GM12801 (cell line): ENCODE measurements at regions not wholly inside any gene's neighbourhood (a gene's known extent, or its start where the extent isn't known, plus 50 kb on each side); places are given as distances from the start of the nearest gene placed in this dataset.

ENCODE experiments used
- TF ChIP-seq, protein P1 (sequence below): IDR thresholded peaks from one replicate; pipeline ENCODE4 v1.5.1; 2011; ENCODE audit warnings: control low read depth; ENCODE audit not compliant: insufficient read length; ENCODE audit errors: extremely low read depth

GRCh38 chr16:85316321-85316919, 204.1 kb upstream of the CIBAR2 start:
- TF ChIP-seq, protein P1, sequence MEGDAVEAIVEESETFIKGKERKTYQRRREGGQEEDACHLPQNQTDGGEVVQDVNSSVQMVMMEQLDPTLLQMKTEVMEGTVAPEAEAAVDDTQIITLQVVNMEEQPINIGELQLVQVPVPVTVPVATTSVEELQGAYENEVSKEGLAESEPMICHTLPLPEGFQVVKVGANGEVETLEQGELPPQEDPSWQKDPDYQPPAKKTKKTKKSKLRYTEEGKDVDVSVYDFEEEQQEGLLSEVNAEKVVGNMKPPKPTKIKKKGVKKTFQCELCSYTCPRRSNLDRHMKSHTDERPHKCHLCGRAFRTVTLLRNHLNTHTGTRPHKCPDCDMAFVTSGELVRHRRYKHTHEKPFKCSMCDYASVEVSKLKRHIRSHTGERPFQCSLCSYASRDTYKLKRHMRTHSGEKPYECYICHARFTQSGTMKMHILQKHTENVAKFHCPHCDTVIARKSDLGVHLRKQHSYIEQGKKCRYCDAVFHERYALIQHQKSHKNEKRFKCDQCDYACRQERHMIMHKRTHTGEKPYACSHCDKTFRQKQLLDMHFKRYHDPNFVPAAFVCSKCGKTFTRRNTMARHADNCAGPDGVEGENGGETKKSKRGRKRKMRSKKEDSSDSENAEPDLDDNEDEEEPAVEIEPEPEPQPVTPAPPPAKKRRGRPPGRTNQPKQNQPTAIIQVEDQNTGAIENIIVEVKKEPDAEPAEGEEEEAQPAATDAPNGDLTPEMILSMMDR, result no peak

DNA sequence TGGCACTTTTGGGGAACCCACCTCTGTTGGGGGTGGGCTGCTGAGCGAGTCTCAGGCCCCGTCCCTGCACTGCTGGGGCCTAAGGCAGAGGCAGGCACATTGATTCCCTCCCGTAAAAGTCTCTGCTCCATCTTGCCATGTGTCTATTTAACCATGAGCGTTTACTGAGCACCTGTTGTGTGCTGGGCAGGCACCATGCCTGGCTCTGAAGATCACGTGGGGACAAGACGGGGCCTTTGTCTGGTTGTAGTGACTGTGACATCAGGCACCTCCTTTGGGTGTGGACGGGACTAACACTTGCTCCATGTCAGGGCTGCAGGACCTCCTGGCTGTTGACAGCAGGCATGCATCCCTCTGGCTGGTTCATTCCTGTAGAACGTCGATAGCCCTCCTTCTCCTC, 204.7 kb upstream of the CIBAR2 start:
- TF ChIP-seq, protein P1, result no peak

DNA sequence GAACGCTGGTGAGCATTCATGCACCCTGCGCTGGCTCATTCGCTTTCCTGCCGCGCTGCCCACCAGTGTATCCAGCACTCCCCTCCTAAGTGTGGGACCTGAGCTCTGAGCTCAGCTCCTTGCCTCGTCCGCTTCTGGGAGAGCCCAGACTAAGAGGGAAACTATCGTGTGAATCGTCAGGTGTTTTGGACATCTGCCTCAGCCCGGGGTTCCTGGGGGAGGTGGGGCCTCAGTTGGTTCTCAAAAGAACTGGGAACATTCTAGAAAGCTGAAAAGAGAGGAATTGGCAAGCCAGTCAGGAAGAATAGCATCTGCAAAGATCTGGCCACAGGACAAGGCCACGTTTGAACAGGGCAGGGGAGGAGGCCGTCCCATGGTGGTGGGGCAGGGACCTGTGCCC, 205.4 kb upstream of the CIBAR2 start:
- TF ChIP-seq, protein P1, result no peak

DNA sequence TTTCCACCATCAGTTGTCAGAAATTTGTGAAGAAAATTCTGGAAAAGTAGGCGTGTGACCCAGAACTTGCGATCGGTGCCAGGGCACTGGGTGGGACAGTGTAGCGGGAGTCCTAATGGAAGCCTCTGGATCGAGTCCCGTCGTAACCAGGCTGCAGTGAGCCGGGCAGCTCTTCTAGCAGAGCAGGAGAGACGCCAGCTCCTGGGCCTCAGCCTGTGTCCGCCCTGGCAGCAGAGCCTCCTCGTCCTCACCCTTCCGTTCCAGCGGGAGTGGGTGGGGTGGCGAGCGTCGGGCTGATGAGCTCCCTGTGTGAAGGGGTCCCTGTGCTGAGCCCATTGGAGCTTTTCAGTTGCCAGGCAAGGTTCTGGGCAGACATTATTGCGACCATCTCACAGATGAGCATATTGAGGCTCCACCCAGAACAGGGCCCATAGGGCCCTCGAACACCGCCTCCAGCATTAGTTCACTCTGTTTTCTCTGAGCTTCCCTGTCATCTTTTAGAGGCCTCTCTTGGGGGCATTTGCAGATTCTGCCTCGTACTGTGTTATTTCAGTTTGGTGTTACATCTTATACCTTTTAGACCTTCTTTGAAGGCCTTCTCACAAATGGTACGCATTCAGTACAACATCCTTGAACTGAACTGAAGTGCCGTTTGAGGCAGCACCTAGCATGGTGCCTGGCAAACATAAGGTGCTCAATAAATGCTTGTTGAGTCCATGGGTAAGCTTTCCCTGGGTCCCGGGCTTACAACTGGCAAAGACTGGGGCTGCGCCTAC, 207.1 kb upstream of the CIBAR2 start:
- TF ChIP-seq, protein P1, result no peak

DNA sequence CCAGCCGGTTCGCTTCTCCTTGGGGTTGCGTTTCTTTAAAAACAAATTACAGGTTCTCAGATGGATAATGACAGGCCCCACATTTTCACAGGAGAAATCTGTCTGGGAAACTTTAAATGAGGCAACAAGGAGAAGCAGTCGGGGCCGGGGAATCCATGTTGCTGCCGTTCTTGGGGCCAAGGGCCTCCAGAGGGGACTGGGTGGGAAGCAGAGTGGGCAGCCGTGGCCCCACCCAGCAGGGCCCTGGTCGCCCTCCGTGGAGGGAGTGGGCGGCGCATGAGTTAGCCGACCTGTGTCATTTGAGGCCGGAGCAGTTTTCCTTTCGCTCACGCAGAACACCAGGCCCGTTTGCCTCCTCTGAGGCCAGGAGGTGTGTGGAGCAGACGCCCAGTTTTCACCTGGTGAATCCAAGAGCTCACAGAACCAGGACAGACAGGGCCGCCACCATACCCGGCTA, 207.7 kb upstream of the CIBAR2 start:
- TF ChIP-seq, protein P1, result no peak

DNA sequence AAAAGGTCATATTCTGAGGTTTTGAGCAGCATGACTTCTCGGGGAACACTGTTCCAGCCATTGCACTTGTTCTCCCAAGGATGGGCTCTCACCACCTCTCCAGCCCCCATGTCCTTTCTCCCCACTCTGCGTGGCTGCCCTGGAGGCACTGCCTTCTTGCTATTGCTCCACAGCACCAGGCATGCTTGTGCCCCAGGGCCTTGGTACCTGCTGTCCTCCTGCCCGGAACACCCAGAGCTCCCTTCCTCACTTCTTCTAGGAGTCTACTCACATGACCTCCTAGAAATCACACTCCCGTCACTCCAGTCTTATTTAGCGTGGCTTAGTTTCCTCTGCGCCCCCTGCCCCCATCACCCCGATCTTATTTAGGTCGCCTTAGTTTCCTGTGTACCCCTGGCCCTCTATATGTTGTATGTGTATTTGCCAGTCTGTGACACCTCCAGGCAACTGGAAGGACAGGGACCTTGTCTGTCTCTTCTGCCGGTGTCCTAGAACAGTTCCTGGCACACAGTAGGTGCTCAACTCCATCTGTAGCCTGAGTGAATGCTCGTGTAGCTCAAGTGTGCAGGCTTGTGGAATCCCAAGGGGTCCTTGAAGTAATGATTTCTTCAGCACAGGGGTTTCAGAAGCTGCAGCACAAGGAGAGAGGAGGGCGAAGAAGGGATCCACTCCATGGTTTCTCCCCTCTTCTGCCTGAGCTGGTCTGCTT, 208.6 kb upstream of the CIBAR2 start:
- TF ChIP-seq, protein P1, result no peak

DNA sequence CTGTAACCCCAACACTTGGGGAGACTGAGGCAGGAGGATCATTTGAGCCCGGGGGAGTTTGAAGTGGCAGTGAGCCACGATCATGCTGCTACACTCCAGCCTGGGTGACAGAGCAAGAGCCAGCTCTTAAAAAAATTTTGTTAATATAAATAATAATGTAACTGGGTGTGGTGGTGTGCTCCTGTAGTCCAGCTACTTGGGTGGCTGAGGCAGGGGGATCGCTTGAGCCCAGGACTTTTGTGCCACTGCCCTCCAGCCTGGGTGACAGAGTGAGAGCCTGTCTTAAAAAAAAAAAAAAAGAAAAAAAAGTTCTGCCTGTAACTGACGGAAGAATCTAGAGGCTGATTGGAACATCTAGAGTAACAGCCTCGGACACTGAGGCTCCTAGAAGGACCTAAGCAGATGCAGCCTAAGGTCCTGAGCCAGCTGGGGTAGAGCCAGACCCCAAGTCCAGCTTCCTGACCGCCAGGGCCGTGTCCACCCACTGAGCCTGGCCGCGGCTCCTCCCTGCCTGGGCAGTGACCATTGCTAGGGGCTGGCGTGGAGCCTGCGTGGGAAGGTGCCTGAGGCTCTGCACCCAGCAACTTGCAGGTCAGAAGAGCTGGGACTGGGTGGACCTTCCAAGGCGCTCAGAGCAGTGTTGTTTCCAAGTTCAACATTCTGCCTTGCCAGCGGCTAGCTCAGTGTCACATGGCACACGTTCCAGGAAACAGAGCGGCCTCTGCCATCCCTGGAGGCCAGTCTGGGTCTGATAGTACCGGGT, 209.4 kb upstream of the CIBAR2 start:
- TF ChIP-seq, protein P1, result no peak
